ENCODE measurements at regions not wholly inside any gene's neighbourhood (a gene's known extent, or its start where the extent isn't known, plus 50 kb on each side); places are given as distances from the start of the nearest gene placed in this dataset.

GRCh38 chr11:130815956-130816355, 100.3 kb downstream of the SNX19 start:
- TF ChIP-seq CTCF (IDR thresholded peaks at IDR 0.05): no peak
- no peak for TF ChIP-seq POLR2A (IDR thresholded peaks at IDR 0.05)
